ENCODE measurements at regions not wholly inside any gene's neighbourhood (a gene's known extent, or its start where the extent isn't known, plus 50 kb on each side); places are given as distances from the start of the nearest gene placed in this dataset.

- Histone ChIP-seq H3K4me2 (ENCODE audit: low read length) (no peak overlapping the region), H3K4me1 (ENCODE audit: insufficient read depth, low read length, severe bottlenecking) (no peaks in the 10 kb centered on the region), H3K27ac (ENCODE audit: low read depth, low read length, poor library complexity, severe bottlenecking) (no peak overlapping the region), H4K20me1 (ENCODE audit: insufficient read depth, low read length) (no peaks in the 10 kb centered on the region), H3K79me2 (ENCODE audit: insufficient read depth, low read length) (no peaks in the 10 kb centered on the region), H3K9me2 (ENCODE audit: low read depth, low read length) (no peaks in the 10 kb centered on the region), H3K9ac (ENCODE audit: low read length) (no peak overlapping the region), H3K4me3 (ENCODE audit: low read depth, low read length, poor library complexity, severe bottlenecking) (no peak overlapping the region), H3K36me3 (ENCODE audit: insufficient read depth, low read length) (no peaks in the 10 kb centered on the region), H3K9me3 (ENCODE audit: low read length) (no peaks in the 10 kb centered on the region), H2AFZ (ENCODE audit: low read length) (no peak overlapping the region), H3F3A (ENCODE audit: insufficient read depth, low read length) (no peaks in the 10 kb centered on the region), H3K27me3 (ENCODE audit: insufficient read depth, low read length) (no peaks in the 10 kb centered on the region)
- TF ChIP-seq EZH2 (IDR thresholded peaks at IDR 0.05; ENCODE audit: borderline replicate concordance, low read length) = no peak
- no peak for TF ChIP-seq CTCF (IDR thresholded peaks at IDR 0.05; ENCODE audit: low read length)
These were observed 217.2 kb upstream of the CADM1 start for GRCh38 chr11:115721296-115721995.

GRCh38 chr11:115720602-115721245 is 216.5 kb upstream of the CADM1 start:
- no peaks in the 10 kb centered on the region for H3K9me3 ChIP-seq (ENCODE audit: low read length)
- no peaks in the 10 kb centered on the region for H3K9me2 ChIP-seq (ENCODE audit: low read depth, low read length)
- no peak overlapping the region for H3K9ac ChIP-seq (ENCODE audit: low read length)
- H3K27ac ChIP-seq (ENCODE audit: low read depth, low read length, poor library complexity, severe bottlenecking) = no peak overlapping the region
- H2AFZ ChIP-seq (ENCODE audit: low read length) = no peak overlapping the region
- H3K4me1 ChIP-seq (ENCODE audit: insufficient read depth, low read length, severe bottlenecking) = no peaks in the 10 kb centered on the region
- H3K27me3 ChIP-seq (ENCODE audit: insufficient read depth, low read length) = no peaks in the 10 kb centered on the region
- no peaks in the 10 kb centered on the region for H3F3A ChIP-seq (ENCODE audit: insufficient read depth, low read length)
- H3K79me2 ChIP-seq (ENCODE audit: insufficient read depth, low read length) = no peaks in the 10 kb centered on the region
- H3K4me3 ChIP-seq (ENCODE audit: low read depth, low read length, poor library complexity, severe bottlenecking) = no peak overlapping the region
- TF ChIP-seq EZH2 (IDR thresholded peaks at IDR 0.05; ENCODE audit: borderline replicate concordance, low read length) = no peak
- no peak for TF ChIP-seq CTCF (IDR thresholded peaks at IDR 0.05; ENCODE audit: low read length)
- H4K20me1 ChIP-seq (ENCODE audit: insufficient read depth, low read length) = no peaks in the 10 kb centered on the region
- no peak overlapping the region for H3K4me2 ChIP-seq (ENCODE audit: low read length)
- H3K36me3 ChIP-seq (ENCODE audit: insufficient read depth, low read length) = no peaks in the 10 kb centered on the region

- Histone ChIP-seq H3K27me3 (ENCODE audit: insufficient read depth, low read length) (no peaks in the 10 kb centered on the region), H3K9ac (ENCODE audit: low read length) (no peak overlapping the region), H3K9me2 (ENCODE audit: low read depth, low read length) (no peaks in the 10 kb centered on the region), H3K79me2 (ENCODE audit: insufficient read depth, low read length) (no peaks in the 10 kb centered on the region), H3K9me3 (ENCODE audit: low read length) (no peaks in the 10 kb centered on the region), H3K4me1 (ENCODE audit: insufficient read depth, low read length, severe bottlenecking) (no peaks in the 10 kb centered on the region), H3F3A (ENCODE audit: insufficient read depth, low read length) (no peaks in the 10 kb centered on the region), H4K20me1 (ENCODE audit: insufficient read depth, low read length) (no peaks in the 10 kb centered on the region), H2AFZ (ENCODE audit: low read length) (no peak overlapping the region), H3K4me2 (ENCODE audit: low read length) (no peak overlapping the region), H3K4me3 (ENCODE audit: low read depth, low read length, poor library complexity, severe bottlenecking) (no peak overlapping the region), H3K36me3 (ENCODE audit: insufficient read depth, low read length) (no peaks in the 10 kb centered on the region), H3K27ac (ENCODE audit: low read depth, low read length, poor library complexity, severe bottlenecking) (no peak overlapping the region)
- TF ChIP-seq EZH2 (IDR thresholded peaks at IDR 0.05; ENCODE audit: borderline replicate concordance, low read length) = no peak
- no peak for TF ChIP-seq CTCF (IDR thresholded peaks at IDR 0.05; ENCODE audit: low read length)
These were observed 214.7 kb upstream of the CADM1 start for GRCh38 chr11:115718945-115719344.

All from OCI-LY1 (cell line).